ENCODE measurements at regions not wholly inside any gene's neighbourhood (a gene's known extent, or its start where the extent isn't known, plus 50 kb on each side); places are given as distances from the start of the nearest gene placed in this dataset.

GRCh38 chr13:68264692-68265091 lies 1034.6 kb upstream of the PCDH9 start:
- H3K36me3 ChIP-seq: no peaks in the 10 kb centered on the region
- no peak for DNase-seq
- peaks cover 0 to 3% (median 0%) of the 10 kb centered on the region in 12 donors for H3K9me3 ChIP-seq
- no peak overlapping the region for H3K4me3 ChIP-seq
- intact Hi-C loops (cut with DNase I): no loop called here
- no peaks in the 10 kb centered on the region for H3K27me3 ChIP-seq
- no peak overlapping the region for H3K27ac ChIP-seq
- no peaks in the 10 kb centered on the region for H3K4me1 ChIP-seq
- 84 to 93% (median 85%) methylated on average over 2 of the region's 2 CpGs for WGBS, 4 donors
- ATAC-seq: no peak
- TF ChIP-seq CTCF (IDR thresholded peaks at IDR 0.05) (no peak), POLR2A (IDR thresholded peaks at IDR 0.05) (no peak)

- Histone ChIP-seq H3K27ac (no peak overlapping the region), H3K4me3 (no peak overlapping the region), H3K4me1 (no peaks in the 10 kb centered on the region), H3K27me3 (no peaks in the 10 kb centered on the region), H3K36me3 (no peaks in the 10 kb centered on the region), H3K9me3 (no peaks in the 10 kb centered on the region)
- TF ChIP-seq CTCF (IDR thresholded peaks at IDR 0.05): no peak
- no peak for TF ChIP-seq POLR2A (IDR thresholded peaks at IDR 0.05)
- WGBS, 4 donors: 76 to 86% (median 80%) methylated on average over 6 of the region's 6 CpGs
- DNase-seq (no peak), ATAC-seq (no peak)
- intact Hi-C loops (cut with DNase I): no loop called here
Observed at GRCh38 chr13:68261105-68261504, 1031.0 kb upstream of the PCDH9 start.

GRCh38 chr13:68257111-68257842 lies 1027.1 kb upstream of the PCDH9 start:
- Histone ChIP-seq H3K27ac (no peak overlapping the region), H3K9me3 (no peaks in the 10 kb centered on the region), H3K27me3 (no peaks in the 10 kb centered on the region), H3K4me1 (no peaks in the 10 kb centered on the region), H3K36me3 (no peaks in the 10 kb centered on the region), H3K4me3 (no peak overlapping the region)
- no peak for TF ChIP-seq POLR2A (IDR thresholded peaks at IDR 0.05)
- no peak for TF ChIP-seq CTCF (IDR thresholded peaks at IDR 0.05)
- intact Hi-C loops (cut with DNase I): no loop called here
- 85 to 90% (median 86%) methylated on average over 15 of the region's 15 CpGs for WGBS, 4 donors
- DNase-seq (no peak), ATAC-seq (no peak)

GRCh38 chr13:68254151-68254550 lies 1024.0 kb upstream of the PCDH9 start:
- Histone ChIP-seq H3K4me1 (no peaks in the 10 kb centered on the region), H3K36me3 (no peaks in the 10 kb centered on the region), H3K27ac (no peak overlapping the region), H3K4me3 (no peak overlapping the region), H3K27me3 (no peaks in the 10 kb centered on the region), H3K9me3 (peaks cover 0 to 4% (median 0%) of the 10 kb centered on the region in 12 donors)
- no peak for DNase-seq
- WGBS, 4 donors: 60 to 68% (median 64%) methylated on average over 4 of the region's 4 CpGs
- intact Hi-C loops (cut with DNase I): no loop called here
- no peak for ATAC-seq
- no peak for TF ChIP-seq CTCF (IDR thresholded peaks at IDR 0.05)
- no peak for TF ChIP-seq POLR2A (IDR thresholded peaks at IDR 0.05)

All from heart left ventricle (tissue), 16 donors.